Astrocyte (in vitro differentiated cells and primary cell): ENCODE measurements at regions not wholly inside any gene's neighbourhood (a gene's known extent, or its start where the extent isn't known, plus 50 kb on each side); places are given as distances from the start of the nearest gene placed in this dataset.

Source experiments
- DNase-seq: peaks from one replicate; pipeline ENCODE4 v3.0.0-alpha.2; 2010; ENCODE audit warnings: low read depth
- FAIRE-seq: peaks from 2 replicates; lab custom pipeline; 2011; peaks lifted over from hg19 to GRCh38; lab: Jason Lieb, UNC
- H2AFZ ChIP-seq: 2 replicates; pipeline ENCODE4 v1.6.0; 2012; ENCODE audit warnings: low read depth, low read length, inconsistent platforms
- H3K27ac ChIP-seq: 2 replicates; pipeline ENCODE4 v1.5.1; 2011; ENCODE audit warnings: low read depth, low read length, inconsistent platforms
- H3K27me3 ChIP-seq: 2 replicates; pipeline ENCODE4 v1.6.0; 2011; ENCODE audit warnings: low read length, inconsistent platforms; ENCODE audit not compliant: insufficient read depth
- H3K36me3 ChIP-seq: 2 replicates; pipeline ENCODE4 v1.5.1; 2011; ENCODE audit warnings: low read length, inconsistent platforms; ENCODE audit not compliant: insufficient read depth
- H3K4me1 ChIP-seq: 2 replicates; pipeline ENCODE4 v1.5.1; 2011; ENCODE audit warnings: low read length, inconsistent platforms; ENCODE audit not compliant: insufficient read depth
- H3K4me2 ChIP-seq: 2 replicates; pipeline ENCODE4 v1.6.0; 2012; ENCODE audit warnings: low read length, inconsistent platforms
- H3K4me3 ChIP-seq: 2 replicates; pipeline ENCODE4 v1.5.1; 2011; ENCODE audit warnings: low read depth, mild to moderate bottlenecking, low read length, inconsistent platforms; ENCODE audit not compliant: insufficient read depth
- H3K79me2 ChIP-seq: 2 replicates; pipeline ENCODE4 v1.6.0; 2012; ENCODE audit warnings: mild to moderate bottlenecking, low read length, inconsistent platforms; ENCODE audit not compliant: insufficient read depth
- H3K9ac ChIP-seq: 2 replicates; pipeline ENCODE4 v1.6.0; 2012; ENCODE audit warnings: mild to moderate bottlenecking, low read length, inconsistent platforms
- H3K9me3 ChIP-seq: 2 replicates; pipeline ENCODE4 v1.5.1; 2012; ENCODE audit warnings: low read depth, mild to moderate bottlenecking, low read length, inconsistent platforms; ENCODE audit not compliant: insufficient read depth
- H4K20me1 ChIP-seq: 2 replicates; pipeline ENCODE4 v1.6.0; 2012; ENCODE audit warnings: low read length, inconsistent platforms; ENCODE audit not compliant: insufficient read depth
- H3K27ac Mint-ChIP-seq: one replicate; pipeline ENCODE4 v1.8.0; 2021; ENCODE audit warnings: mild to moderate bottlenecking, mixed read lengths; ENCODE audit not compliant: unreplicated experiment
- H3K27me3 Mint-ChIP-seq: one replicate; pipeline ENCODE4 v1.8.0; 2021; ENCODE audit warnings: low read depth, mixed read lengths; ENCODE audit not compliant: unreplicated experiment
- H3K36me3 Mint-ChIP-seq: one replicate; pipeline ENCODE4 v1.8.0; 2021; ENCODE audit warnings: low read depth, mixed read lengths; ENCODE audit not compliant: unreplicated experiment
- H3K4me1 Mint-ChIP-seq: one replicate; pipeline ENCODE4 v1.8.0; 2021; ENCODE audit warnings: low read depth, mixed read lengths; ENCODE audit not compliant: unreplicated experiment
- H3K4me3 Mint-ChIP-seq: one replicate; pipeline ENCODE4 v1.8.0; 2021; ENCODE audit warnings: mild to moderate bottlenecking, moderate library complexity, mixed read lengths; ENCODE audit not compliant: unreplicated experiment
- H3K9me3 Mint-ChIP-seq: one replicate; pipeline ENCODE4 v1.8.0; 2021; ENCODE audit warnings: mild to moderate bottlenecking, mixed read lengths; ENCODE audit not compliant: unreplicated experiment
- CTCF ChIP-seq: IDR thresholded peaks from 2 replicates; pipeline ENCODE4 v1.5.1; 2011; ENCODE audit warnings: low read depth, mild to moderate bottlenecking, inconsistent platforms, low read length, moderate library complexity; ENCODE audit not compliant: insufficient read depth
- EZH2 ChIP-seq: IDR thresholded peaks from 2 replicates; pipeline ENCODE4 v1.6.1; 2012; ENCODE audit warnings: mild to moderate bottlenecking, low read length, inconsistent platforms; ENCODE audit not compliant: insufficient read depth

- no peak for FAIRE-seq
- H3K27ac ChIP-seq = no peak overlapping the region
Observed at GRCh38 chr1:185626344-185626743, 107.8 kb upstream of the HMCN1 start.

GRCh38 chr1:185610954-185611353 is 123.2 kb upstream of the HMCN1 start:
- Histone ChIP-seq H3K4me3 (no peak overlapping the region), H4K20me1 (no peaks in the 10 kb centered on the region), H2AFZ (no peak overlapping the region), H3K27me3 (no peaks in the 10 kb centered on the region), H3K27ac (no peak overlapping the region), H3K4me2 (no peak overlapping the region), H3K4me1 (no peaks in the 10 kb centered on the region), H3K9me3 (no peaks in the 10 kb centered on the region), H3K79me2 (no peaks in the 10 kb centered on the region), H3K9ac (no peak overlapping the region), H3K36me3 (no peaks in the 10 kb centered on the region)
- DNase-seq (no peak), FAIRE-seq (no peak)
- Mint-ChIP-seq H3K27me3 (no peaks in the 10 kb centered on the region), H3K36me3 (no peaks in the 10 kb centered on the region), H3K9me3 (no peaks in the 10 kb centered on the region), H3K27ac (no peak overlapping the region), H3K4me3 (no peak overlapping the region), H3K4me1 (no peaks in the 10 kb centered on the region)
- TF ChIP-seq CTCF (no peak), EZH2 (no peak)

More at GRCh38 chr1:185626344-185626743, 107.8 kb upstream of the HMCN1 start:
- H3K9me3 ChIP-seq = no peaks in the 10 kb centered on the region
- H3K9me3 Mint-ChIP-seq = no peaks in the 10 kb centered on the region
- no peak overlapping the region for H2AFZ ChIP-seq
- H4K20me1 ChIP-seq = no peaks in the 10 kb centered on the region
- no peaks in the 10 kb centered on the region for H3K27me3 ChIP-seq
- no peaks in the 10 kb centered on the region for H3K27me3 Mint-ChIP-seq
- H3K9ac ChIP-seq = no peak overlapping the region
- H3K36me3 Mint-ChIP-seq = no peaks in the 10 kb centered on the region
- peaks cover 6% of the 10 kb centered on the region for H3K4me1 Mint-ChIP-seq
- no peak overlapping the region for H3K4me2 ChIP-seq
- TF ChIP-seq CTCF (no peak), EZH2 (no peak)
- H3K4me1 ChIP-seq = no peaks in the 10 kb centered on the region
- H3K79me2 ChIP-seq = no peaks in the 10 kb centered on the region
- DNase-seq = no peak
- H3K36me3 ChIP-seq = no peaks in the 10 kb centered on the region
- H3K4me3 ChIP-seq = no peak overlapping the region
- no peak overlapping the region for H3K4me3 Mint-ChIP-seq
- H3K27ac Mint-ChIP-seq = no peak overlapping the region

- Histone ChIP-seq H3K27ac (no peak overlapping the region), H4K20me1 (no peaks in the 10 kb centered on the region), H3K79me2 (no peaks in the 10 kb centered on the region), H3K4me3 (no peak overlapping the region), H2AFZ (no peak overlapping the region), H3K36me3 (no peaks in the 10 kb centered on the region), H3K4me2 (no peak overlapping the region), H3K27me3 (no peaks in the 10 kb centered on the region), H3K9me3 (no peaks in the 10 kb centered on the region), H3K9ac (no peak overlapping the region), H3K4me1 (no peaks in the 10 kb centered on the region)
- Mint-ChIP-seq H3K4me1 (no peaks in the 10 kb centered on the region), H3K27me3 (no peaks in the 10 kb centered on the region), H3K4me3 (no peak overlapping the region), H3K9me3 (no peaks in the 10 kb centered on the region), H3K36me3 (no peaks in the 10 kb centered on the region), H3K27ac (no peak overlapping the region)
- FAIRE-seq (no peak), DNase-seq (peak; percentile 42)
- TF ChIP-seq EZH2 (no peak), CTCF (no peak)
Observed at GRCh38 chr1:185608177-185608576, 126.0 kb upstream of the HMCN1 start.
